Parathyroid adenoma (tissue), 2 donors: ENCODE measurements at regions not wholly inside any gene's neighbourhood (a gene's known extent, or its start where the extent isn't known, plus 50 kb on each side); places are given as distances from the start of the nearest gene placed in this dataset.
"Not testable (repeated sequence)": the region's sequence is repeated elsewhere in the genome, so short reads cannot be mapped to it uniquely, and the experiment has no call there.

Source experiments
- H2AFZ ChIP-seq: fragments of 300-600 bp; sonication (generic); one replicate; pipeline ENCODE4 v1.7.0; 2017; ENCODE audit warnings: antibody characterized with exemption, mild to moderate bottlenecking
- H3K27ac ChIP-seq: fragments of 300-600 bp; sonication (generic); one replicate; pipeline ENCODE4 v1.7.0; 2017
- H3K27me3 ChIP-seq: fragments of 300-600 bp; sonication (generic); one replicate; pipeline ENCODE4 v1.7.0; 2017; ENCODE audit warnings: low read length; ENCODE audit not compliant: control insufficient read depth, insufficient read depth
- H3K36me3 ChIP-seq: fragments of 300-600 bp; sonication (generic); one replicate; pipeline ENCODE4 v1.7.0; 2017; ENCODE audit warnings: low read length; ENCODE audit not compliant: control insufficient read depth, insufficient read depth
- H3K4me1 ChIP-seq: fragments of 300-600 bp; sonication (generic); one replicate; pipeline ENCODE4 v1.7.0; 2017; ENCODE audit warnings: control low read depth
- H3K4me2 ChIP-seq: fragments of 300-600 bp; sonication (generic); one replicate; pipeline ENCODE4 v1.7.0; 2017; ENCODE audit warnings: low read length
- H3K4me3 ChIP-seq: fragments of 300-600 bp; sonication (generic); one replicate; pipeline ENCODE4 v1.7.0; 2017; ENCODE audit warnings: low read depth, low read length
- H3K79me2 ChIP-seq: fragments of 300-600 bp; sonication (generic); one replicate; pipeline ENCODE4 v1.7.0; 2017; ENCODE audit warnings: control low read depth
- H3K9ac ChIP-seq: fragments of 300-600 bp; sonication (generic); one replicate; pipeline ENCODE4 v1.7.0; 2017; ENCODE audit warnings: mild to moderate bottlenecking
- H3K9me3 ChIP-seq: fragments of 300-600 bp; sonication (generic); one replicate; pipeline ENCODE4 v1.7.0; 2017; ENCODE audit warnings: low read length; ENCODE audit not compliant: control insufficient read depth
- TF ChIP-seq, protein P1 (sequence below): fragments of 300-600 bp; sonication (generic); IDR thresholded peaks from one replicate; pipeline ENCODE4 v1.7.0; 2017; ENCODE audit warnings: antibody characterized with exemption, mild to moderate bottlenecking
- donor health status: primary hyperparathyroidism.

DNA sequence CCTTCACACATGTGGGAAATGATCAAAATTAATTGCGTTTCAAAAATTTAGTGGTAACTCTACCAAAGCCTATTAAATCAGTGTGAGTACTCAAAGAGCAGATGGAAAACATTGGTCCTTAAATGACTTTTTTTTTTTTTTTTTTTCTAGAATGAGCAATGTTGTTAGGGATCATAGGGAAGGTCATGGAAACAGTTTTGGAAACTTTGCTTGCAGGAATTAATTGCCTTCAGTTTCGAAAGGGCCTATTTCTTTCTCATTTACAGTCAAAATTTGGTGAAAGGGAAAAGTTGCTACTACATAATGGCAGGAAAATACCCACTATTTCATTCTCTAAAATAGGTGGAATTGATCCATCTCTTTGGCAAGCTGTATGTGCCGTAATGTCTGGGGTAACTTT lies 160.9 kb downstream of the RTL9 start:
- H3K27me3 ChIP-seq = no peaks in the 10 kb centered on the region
- H3K9me3 ChIP-seq = no peaks in the 10 kb centered on the region
- H2AFZ ChIP-seq = no peak overlapping the region
- H3K27ac ChIP-seq = no peak overlapping the region
- no peaks in the 10 kb centered on the region for H3K79me2 ChIP-seq
- no peak overlapping the region for H3K9ac ChIP-seq
- H3K36me3 ChIP-seq = no peaks in the 10 kb centered on the region
- TF ChIP-seq, protein P1, sequence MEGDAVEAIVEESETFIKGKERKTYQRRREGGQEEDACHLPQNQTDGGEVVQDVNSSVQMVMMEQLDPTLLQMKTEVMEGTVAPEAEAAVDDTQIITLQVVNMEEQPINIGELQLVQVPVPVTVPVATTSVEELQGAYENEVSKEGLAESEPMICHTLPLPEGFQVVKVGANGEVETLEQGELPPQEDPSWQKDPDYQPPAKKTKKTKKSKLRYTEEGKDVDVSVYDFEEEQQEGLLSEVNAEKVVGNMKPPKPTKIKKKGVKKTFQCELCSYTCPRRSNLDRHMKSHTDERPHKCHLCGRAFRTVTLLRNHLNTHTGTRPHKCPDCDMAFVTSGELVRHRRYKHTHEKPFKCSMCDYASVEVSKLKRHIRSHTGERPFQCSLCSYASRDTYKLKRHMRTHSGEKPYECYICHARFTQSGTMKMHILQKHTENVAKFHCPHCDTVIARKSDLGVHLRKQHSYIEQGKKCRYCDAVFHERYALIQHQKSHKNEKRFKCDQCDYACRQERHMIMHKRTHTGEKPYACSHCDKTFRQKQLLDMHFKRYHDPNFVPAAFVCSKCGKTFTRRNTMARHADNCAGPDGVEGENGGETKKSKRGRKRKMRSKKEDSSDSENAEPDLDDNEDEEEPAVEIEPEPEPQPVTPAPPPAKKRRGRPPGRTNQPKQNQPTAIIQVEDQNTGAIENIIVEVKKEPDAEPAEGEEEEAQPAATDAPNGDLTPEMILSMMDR = no peak
- H3K4me3 ChIP-seq = no peak overlapping the region
- no peaks in the 10 kb centered on the region for H3K4me1 ChIP-seq
- H3K4me2 ChIP-seq = no peak overlapping the region

DNA sequence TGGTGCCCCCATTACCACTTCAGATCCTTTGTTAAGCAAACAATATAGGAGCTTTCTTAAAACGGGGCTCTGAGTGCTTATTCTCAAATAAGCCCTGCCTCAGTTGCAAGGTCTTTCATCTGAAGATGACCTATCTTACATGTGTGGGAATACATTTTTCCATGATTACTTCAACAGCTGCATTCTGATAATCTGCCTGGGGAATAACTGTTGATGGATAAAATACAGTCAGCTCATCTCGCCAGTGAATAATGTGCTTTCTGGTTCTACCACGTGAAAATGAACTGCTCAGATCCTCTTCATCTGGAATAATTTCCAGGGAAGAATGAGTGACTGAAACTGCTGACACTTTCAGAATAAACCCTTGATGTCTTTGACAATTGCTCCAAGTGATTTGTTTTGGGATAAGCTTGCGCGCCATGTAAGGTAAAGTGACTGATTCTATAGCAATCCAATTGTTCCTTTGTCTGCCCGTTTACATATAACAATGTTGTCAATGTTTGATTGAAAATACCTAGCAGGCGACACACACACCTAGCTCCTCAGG lies 161.3 kb downstream of the RTL9 start:
- H3K4me2 ChIP-seq = no peak overlapping the region
- no peak overlapping the region for H3K9ac ChIP-seq
- no peak overlapping the region for H2AFZ ChIP-seq
- H3K27ac ChIP-seq = no peak overlapping the region
- no peaks in the 10 kb centered on the region for H3K79me2 ChIP-seq
- TF ChIP-seq, protein P1 = no peak
- no peak overlapping the region for H3K4me3 ChIP-seq
- no peaks in the 10 kb centered on the region for H3K27me3 ChIP-seq
- H3K4me1 ChIP-seq = no peaks in the 10 kb centered on the region
- H3K9me3 ChIP-seq = no peaks in the 10 kb centered on the region
- no peaks in the 10 kb centered on the region for H3K36me3 ChIP-seq

DNA sequence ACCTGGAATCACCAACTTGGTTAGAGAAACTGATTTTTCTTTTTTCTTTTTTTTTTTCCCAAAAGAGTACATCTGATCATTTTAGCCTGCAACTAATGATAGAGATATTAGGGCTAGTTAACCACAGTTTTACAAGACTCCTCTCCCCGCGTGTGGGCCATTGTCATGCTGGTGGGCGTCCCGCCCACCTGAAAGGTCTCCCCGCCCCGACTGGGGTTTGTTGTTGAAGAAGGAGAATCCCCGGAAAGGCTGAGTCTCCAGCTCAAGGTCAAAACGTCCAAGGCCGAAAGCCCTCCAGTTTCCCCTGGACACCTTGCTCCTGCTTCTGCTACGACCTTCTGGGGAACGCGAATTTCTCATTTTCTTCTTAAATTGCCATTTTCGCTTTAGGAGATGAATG lies 162.0 kb downstream of the RTL9 start:
- not testable (repeated sequence) for H3K4me2 ChIP-seq, H3K4me3 ChIP-seq, H3K27ac ChIP-seq, H3K9ac ChIP-seq, H3K79me2 ChIP-seq, H3K36me3 ChIP-seq, H3K9me3 ChIP-seq, H2AFZ ChIP-seq, H3K27me3 ChIP-seq, H3K4me1 ChIP-seq

DNA sequence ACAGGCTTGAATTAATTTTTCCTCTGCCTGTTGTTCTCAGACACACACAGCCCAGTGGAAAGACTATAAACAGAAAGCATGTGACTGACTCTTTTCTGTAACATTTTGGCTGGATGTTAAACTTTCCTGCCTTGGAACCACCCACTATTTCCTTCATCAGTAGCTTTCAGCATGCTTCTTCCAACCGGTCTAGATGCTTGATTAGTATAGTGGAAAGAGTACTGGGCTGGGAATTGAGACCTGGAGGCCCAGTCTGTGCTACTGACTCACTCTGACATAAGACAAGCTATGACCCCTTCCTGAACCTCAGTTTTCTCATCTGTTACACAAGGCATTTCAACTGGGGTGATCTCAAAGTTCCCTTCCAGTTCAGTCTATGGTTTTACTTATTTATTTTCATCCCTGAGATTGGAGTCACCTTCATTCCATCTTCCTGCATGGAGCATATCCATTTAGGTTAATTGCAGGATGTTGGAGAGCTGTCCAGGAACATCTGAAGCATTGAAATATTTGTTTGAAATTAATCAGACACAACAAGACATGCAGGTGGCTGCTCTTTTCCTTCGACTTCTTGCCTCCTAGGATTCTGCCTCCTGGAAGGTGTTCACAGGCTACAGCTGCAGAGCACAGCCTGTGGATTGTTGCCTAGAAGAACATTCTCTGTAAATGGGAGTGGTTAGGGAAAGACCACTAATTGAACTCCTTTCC lies 173.4 kb downstream of the RTL9 start:
- Histone ChIP-seq H3K4me2 (no peak overlapping the region), H3K4me3 (no peak overlapping the region), H3K9me3 (no peaks in the 10 kb centered on the region), H2AFZ (no peak overlapping the region), H3K27me3 (no peaks in the 10 kb centered on the region), H3K4me1 (no peaks in the 10 kb centered on the region), H3K9ac (no peak overlapping the region), H3K36me3 (no peaks in the 10 kb centered on the region), H3K27ac (no peak overlapping the region), H3K79me2 (no peaks in the 10 kb centered on the region)
- TF ChIP-seq, protein P1 = no peak

DNA sequence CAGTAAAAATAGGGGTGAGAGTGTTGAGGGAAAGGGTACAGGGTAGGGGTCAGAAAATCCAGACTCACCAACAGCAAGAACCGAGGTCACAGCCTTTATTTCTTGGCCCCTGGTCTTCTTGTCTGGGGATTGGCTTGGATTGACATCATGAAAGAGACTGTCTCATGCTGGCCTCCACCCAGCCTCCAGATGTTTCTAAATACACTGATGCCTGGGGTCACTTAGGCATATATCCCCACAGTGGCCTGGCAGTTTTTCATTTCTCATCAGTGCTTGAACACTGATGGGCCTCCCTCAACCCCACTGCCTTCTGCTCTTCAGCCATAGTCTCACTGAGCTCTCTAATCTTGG lies 173.9 kb downstream of the RTL9 start:
- Histone ChIP-seq H3K9ac (no peak overlapping the region), H3K79me2 (no peaks in the 10 kb centered on the region), H2AFZ (no peak overlapping the region), H3K4me3 (no peak overlapping the region), H3K9me3 (no peaks in the 10 kb centered on the region), H3K27me3 (no peaks in the 10 kb centered on the region), H3K4me2 (no peak overlapping the region), H3K4me1 (no peaks in the 10 kb centered on the region), H3K36me3 (no peaks in the 10 kb centered on the region), H3K27ac (no peak overlapping the region)
- TF ChIP-seq, protein P1 = no peak
